GM19238 (cell line): ENCODE measurements at regions not wholly inside any gene's neighbourhood (a gene's known extent, or its start where the extent isn't known, plus 50 kb on each side); places are given as distances from the start of the nearest gene placed in this dataset.
"Not testable (repeated sequence)": the region's sequence is repeated elsewhere in the genome, so short reads cannot be mapped to it uniquely, and the experiment has no call there.

Source experiments
- DNase-seq: peaks from one replicate; pipeline ENCODE4 v3.0.0; 2011; ENCODE audit warnings: low spot score; ENCODE audit not compliant: insufficient read length

GRCh38 chr2:47964277-47964676 lies 58.0 kb upstream of the FBXO11 start:
- DNase-seq: no peak

- no peak for DNase-seq
Measured at GRCh38 chr2:47964722-47965434, 58.6 kb upstream of the FBXO11 start.

GRCh38 chr2:47976728-47977127 lies 70.4 kb upstream of the FBXO11 start:
- not testable (repeated sequence) for DNase-seq

- DNase-seq: no peak
Measured at GRCh38 chr2:47984041-47984440, 77.7 kb upstream of the FBXO11 start.

DNA sequence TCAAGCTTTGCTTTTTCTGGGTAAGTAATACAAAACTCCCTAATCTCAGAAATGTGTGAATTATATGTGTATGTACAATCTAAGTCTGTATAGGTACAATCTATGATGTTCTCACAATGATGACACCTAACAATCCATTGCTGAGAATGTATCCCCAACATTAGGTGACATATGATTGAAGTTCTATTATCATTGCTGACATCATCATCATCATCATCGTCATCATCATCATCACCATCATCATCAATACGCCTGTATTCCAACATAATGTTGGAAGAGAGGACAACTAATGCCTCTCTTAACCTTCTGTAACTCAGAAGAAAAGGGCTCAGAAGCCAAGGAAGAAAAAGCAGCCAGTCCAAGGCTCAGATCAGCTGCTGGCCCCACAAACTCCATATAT lies 84.2 kb upstream of the FBXO11 start:
- no peak for DNase-seq

- no peak for DNase-seq
Measured at GRCh38 chr2:47992671-47993070, 86.4 kb upstream of the FBXO11 start.

GRCh38 chr2:47996808-47997207 lies 90.5 kb upstream of the FBXO11 start:
- DNase-seq: no peak

GRCh38 chr2:47999512-47999911 lies 93.2 kb upstream of the FBXO11 start:
- DNase-seq: no peak

DNA sequence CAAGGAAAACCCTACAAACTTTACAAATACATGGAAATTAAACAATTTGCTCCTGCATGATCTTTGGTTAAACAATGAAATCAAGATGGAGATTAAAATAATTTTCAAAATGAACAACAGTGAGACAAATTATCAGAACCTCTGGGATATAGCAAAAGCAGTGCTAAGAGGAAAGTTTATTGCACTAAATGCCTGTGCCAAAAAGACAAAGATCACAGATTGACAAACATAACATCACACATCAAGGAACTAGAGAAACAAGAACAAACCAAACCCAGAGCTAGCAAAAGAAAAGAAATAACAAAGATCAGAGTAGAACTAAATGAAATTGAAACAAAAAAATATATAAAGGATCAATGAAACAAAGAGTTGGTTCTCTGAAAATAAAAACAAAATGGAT lies 95.2 kb upstream of the FBXO11 start:
- no peak for DNase-seq

DNA sequence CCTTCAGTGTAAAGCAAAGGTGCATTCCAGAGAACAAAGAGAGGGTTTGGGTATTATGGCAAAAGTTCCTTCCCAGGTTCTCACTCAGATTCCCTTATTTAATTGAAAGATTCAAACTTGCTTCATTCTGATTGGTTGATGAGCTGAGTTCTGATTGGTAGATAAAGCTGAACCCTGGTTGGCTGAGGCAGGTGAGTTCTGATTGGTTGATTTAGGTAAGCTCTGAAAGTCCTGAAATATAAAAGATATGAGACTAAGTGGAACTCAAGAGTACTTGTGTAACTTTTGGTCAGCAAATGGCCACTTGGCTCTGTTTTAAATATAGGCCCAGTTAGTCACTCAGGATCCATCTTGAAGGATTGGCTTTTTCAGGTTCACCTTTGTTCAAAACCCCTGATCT lies 99.8 kb upstream of the FBXO11 start:
- DNase-seq: no peak

DNA sequence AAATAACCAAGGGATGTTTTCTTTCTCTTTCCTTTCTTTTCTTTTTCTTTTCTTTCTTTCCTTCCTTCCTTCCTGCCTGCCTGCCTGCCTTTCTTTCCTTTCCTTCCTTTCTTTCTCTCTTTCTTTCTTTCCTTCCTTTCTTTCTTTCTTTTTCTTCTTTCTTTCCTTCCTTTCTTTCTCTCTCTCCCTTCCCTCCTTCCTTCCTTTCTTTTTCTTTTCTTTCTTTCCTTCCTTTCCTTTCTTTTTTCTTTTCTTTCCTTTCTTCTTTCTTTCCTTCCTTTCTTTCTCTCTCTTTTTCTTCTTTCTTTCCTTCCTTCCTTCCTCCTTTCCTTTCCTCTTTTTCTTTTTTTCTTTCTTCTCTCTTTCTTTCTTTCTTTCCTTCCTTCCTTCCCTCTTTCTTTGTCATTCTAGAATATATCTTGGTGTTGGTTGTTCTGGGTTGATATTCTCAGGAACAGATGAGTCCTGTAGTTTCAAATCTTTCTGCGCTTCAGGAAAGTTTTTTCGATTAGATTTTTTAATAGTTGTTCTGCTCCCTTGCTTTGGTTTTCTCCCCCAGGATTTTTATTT lies 101.5 kb upstream of the FBXO11 start:
- no peak for DNase-seq

GRCh38 chr2:48009256-48009655 lies 103.0 kb upstream of the FBXO11 start:
- DNase-seq: no peak

- DNase-seq: no peak
Measured at GRCh38 chr2:48015421-48015820, 109.1 kb upstream of the FBXO11 start.

- no peak for DNase-seq
Measured at GRCh38 chr2:48016225-48017019, 110.1 kb upstream of the FBXO11 start.

GRCh38 chr2:48017136-48017535 lies 110.8 kb upstream of the FBXO11 start:
- no peak for DNase-seq

DNA sequence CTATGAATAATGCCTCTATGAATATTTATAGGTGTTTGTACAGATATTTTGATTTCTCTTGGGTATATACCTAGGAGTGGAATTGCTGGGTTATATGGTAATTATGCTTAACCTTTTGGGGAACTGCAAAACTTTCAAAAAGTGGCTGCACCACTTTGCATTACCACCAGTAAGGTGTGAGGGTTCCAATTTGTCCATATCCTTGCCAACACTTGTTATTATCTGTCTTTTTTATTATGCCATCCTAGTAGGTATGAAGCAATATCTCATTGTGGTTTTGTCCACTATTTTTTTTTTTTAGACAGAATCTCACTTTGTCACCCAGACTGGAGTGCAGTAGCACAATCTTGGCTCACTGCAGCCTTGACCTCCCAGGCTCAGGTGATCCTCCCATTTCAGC lies 112.2 kb upstream of the FBXO11 start:
- DNase-seq: no peak

GRCh38 chr2:48026865-48027264 lies 120.6 kb upstream of the FBXO11 start:
- DNase-seq: no peak

GRCh38 chr2:48032765-48033164 lies 126.5 kb upstream of the FBXO11 start:
- DNase-seq: no peak

DNA sequence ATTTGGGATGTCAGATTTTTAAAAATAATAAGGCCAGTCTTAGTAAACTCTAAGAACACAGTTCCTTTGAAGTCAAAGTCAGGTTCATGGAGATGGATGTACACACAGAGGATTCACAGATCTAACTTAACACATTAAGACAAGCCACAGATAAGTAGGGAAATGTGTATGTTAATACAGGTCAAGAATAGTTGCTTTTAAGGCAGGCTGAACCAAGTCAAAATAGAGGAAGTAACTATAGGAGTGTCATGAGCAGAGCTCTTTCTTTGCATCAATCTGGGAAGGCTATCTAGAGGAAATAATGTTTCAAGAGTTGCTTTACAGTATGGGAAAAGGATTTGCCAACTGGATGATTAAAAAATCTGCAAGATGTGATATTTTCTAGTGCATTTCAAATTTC lies 128.0 kb upstream of the FBXO11 start:
- no peak for DNase-seq

DNA sequence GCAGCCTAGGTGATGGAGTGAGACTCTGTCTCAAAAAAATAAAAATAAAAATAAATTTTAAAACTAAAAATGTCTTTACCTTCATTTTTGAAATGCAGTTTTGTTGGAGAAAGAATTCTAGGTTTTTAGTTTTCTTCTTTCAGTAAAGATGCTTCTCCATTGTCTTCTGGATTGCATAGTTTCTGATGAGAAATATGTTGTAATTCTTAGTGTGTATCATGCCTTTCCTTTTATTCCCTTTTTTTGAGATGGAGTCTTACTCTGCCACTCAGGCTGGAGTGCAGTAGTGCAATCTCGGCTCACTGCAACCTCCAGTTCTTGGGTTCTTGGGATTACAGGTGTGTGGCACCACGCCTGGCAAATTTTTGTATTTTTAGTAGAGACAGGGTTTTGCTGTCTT lies 130.0 kb upstream of the FBXO11 start:
- no peak for DNase-seq

GRCh38 chr2:48039209-48039990 lies 133.1 kb upstream of the FBXO11 start:
- DNase-seq: no peak
